ENCODE measurements at regions not wholly inside any gene's neighbourhood (a gene's known extent, or its start where the extent isn't known, plus 50 kb on each side); places are given as distances from the start of the nearest gene placed in this dataset.
"Not testable (repeated sequence)": the region's sequence is repeated elsewhere in the genome, so short reads cannot be mapped to it uniquely, and the experiment has no call there.

DNA sequence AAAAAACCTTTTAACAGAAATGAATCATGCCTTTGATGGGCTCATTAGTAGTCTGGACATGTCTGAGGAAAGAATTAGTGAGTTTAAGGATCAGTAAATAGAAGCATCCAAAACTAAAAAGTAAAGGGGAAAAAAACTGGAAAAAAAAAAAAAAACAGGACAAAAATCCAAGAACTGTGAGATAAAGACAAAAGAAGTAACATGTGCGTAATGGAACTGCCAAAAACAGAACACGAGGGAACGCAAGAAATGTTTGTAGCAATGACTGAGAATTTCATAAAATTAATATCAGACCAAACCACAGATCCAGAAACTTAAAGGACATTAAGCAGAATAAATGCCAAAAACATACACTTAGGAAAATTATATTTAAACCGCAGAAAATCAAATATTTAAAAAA is 77.4 kb downstream of the MS4A13 start:
- FAIRE-seq = no peak
- no peak for DNase-seq (ENCODE audit: insufficient read length)
- no peak for TF ChIP-seq POLR2AphosphoS5 (IDR thresholded peaks at IDR 0.05; ENCODE audit: low read depth, low read length)
- no peak for TF ChIP-seq TAF1 (IDR thresholded peaks at IDR 0.05; ENCODE audit: borderline replicate concordance, low read depth, low read length)
- TF ChIP-seq POLR2A (IDR thresholded peaks at IDR 0.05; ENCODE audit: low read depth, low read length) = no peak

DNA sequence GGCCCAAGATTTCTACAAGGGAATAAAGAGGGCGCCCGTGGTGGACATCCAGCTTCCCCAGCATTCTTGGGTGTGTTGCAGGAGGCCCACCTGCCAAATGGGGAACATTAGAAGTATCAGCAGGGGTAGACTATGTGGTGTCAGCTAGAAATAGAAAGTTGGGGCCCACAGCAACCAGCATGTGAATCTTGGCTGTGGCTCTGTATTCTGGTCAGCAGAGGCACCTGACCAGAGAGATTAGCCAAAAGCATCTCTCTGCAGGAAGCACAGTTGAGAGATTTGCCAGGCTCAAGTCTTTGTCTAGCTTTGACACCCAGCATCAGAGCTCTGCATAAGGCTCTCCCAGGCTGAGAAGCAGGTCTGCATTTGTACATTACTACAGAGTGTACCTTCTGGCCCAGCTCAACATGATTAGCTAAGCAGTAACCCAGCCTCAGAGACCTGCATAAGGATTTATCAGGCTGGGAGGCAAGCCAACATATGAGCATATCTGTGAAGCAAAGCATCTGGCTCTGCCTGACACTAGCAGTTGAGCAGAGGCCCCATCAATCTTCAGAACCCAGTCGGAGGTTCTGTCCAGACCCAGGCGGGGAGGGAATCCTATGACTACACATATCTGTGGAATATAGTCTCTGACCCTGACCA is 79.9 kb downstream of the MS4A13 start:
- FAIRE-seq = peak; percentile 82
- TF ChIP-seq TAF1 (IDR thresholded peaks at IDR 0.05; ENCODE audit: borderline replicate concordance, low read depth, low read length) = no peak
- TF ChIP-seq POLR2AphosphoS5 (IDR thresholded peaks at IDR 0.05; ENCODE audit: low read depth, low read length) = no peak
- no peak for TF ChIP-seq POLR2A (IDR thresholded peaks at IDR 0.05; ENCODE audit: low read depth, low read length)
- no peak for DNase-seq (ENCODE audit: insufficient read length)

DNA sequence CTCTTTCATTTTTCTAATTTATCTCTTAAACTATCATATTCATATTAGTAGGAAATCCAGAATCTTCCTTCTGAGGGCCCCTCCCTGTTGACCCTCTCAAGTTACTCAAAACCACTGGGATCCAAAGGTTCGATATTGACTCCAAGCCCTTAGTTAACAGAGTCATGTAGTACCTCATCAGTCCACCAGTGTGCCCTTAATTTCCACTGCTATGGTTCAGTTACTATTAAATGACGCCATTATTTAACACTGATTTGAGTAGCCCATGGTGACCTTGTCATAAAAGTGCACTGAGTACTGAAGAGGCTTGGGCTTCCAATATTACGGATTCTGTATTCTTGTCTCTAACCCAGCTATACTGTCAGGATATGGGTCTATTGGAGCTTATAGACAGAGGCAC is 91.9 kb upstream of the MS4A8 start:
- FAIRE-seq = no peak
- TF ChIP-seq TAF1 (IDR thresholded peaks at IDR 0.05; ENCODE audit: borderline replicate concordance, low read depth, low read length) (no peak), POLR2A (IDR thresholded peaks at IDR 0.05; ENCODE audit: low read depth, low read length) (no peak), POLR2AphosphoS5 (IDR thresholded peaks at IDR 0.05; ENCODE audit: low read depth, low read length) (no peak)
- DNase-seq (ENCODE audit: insufficient read length) = no peak

DNA sequence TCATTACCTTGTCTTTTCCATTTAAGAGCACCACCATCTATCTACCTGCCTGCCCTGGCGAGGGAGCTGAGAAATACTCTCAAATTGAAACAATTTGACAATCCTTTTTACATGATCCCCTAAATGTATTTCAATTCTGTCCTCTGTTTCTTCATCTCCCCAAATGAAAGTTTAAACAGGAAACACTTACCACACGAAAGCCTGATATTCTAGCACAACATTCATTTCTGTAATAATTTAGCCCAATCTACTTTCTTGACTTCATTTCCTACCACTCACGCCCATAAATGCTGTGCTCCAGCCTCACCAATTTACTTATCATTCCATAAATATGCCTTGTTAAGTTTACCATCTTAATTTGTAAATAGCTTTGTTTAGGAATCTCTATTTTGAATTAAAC is 89.8 kb upstream of the MS4A8 start:
- peak; percentile 73 for FAIRE-seq
- TF ChIP-seq TAF1 (IDR thresholded peaks at IDR 0.05; ENCODE audit: borderline replicate concordance, low read depth, low read length) (no peak), POLR2AphosphoS5 (IDR thresholded peaks at IDR 0.05; ENCODE audit: low read depth, low read length) (no peak), POLR2A (IDR thresholded peaks at IDR 0.05; ENCODE audit: low read depth, low read length) (no peak)
- DNase-seq (ENCODE audit: insufficient read length) = no peak

DNA sequence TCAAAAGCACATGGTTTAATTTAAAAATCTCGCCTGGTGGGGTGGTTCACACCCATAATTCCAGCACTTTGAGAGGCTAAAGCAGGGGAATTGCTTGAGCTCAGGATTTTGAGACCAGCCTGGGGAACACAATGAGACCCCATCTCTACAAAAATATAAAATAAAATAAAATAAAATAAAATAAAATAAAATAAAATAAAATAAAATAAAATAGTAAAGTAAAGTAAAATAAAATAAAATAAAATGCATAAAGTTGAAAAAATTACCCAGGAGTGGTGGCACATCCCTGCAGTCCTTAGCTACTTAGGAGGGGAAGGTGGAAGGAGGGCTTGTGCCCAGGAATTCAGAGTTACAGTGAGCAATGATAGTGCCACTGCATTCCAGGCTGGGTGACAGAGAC is 88.7 kb upstream of the MS4A8 start:
- no peak for TF ChIP-seq POLR2AphosphoS5 (IDR thresholded peaks at IDR 0.05; ENCODE audit: low read depth, low read length)
- no peak for TF ChIP-seq TAF1 (IDR thresholded peaks at IDR 0.05; ENCODE audit: borderline replicate concordance, low read depth, low read length)
- no peak for TF ChIP-seq POLR2A (IDR thresholded peaks at IDR 0.05; ENCODE audit: low read depth, low read length)
- no peak for DNase-seq (ENCODE audit: insufficient read length)
- FAIRE-seq = no peak

DNA sequence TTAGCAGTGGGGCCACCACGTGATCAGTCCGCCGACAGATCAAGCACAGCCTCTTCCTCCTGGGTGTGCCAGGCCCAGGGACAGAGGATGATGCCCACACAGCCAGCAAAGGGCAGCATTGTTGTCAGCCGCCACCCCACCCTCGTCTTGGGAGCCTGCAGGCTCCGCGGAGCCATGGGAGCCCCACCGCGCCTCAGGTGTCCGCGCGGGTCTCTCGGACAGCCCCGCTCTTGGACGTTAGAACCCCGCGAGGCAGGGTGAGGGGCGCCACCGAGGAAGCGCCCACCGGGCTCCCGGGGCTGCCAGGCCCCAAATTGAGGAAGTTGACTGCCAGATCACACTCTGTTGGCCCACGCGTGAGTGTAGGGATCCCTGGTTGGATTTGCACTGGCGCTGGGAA is 83.9 kb upstream of the MS4A8 start:
- FAIRE-seq (no peak), DNase-seq (ENCODE audit: insufficient read length) (no peak)
- TF ChIP-seq POLR2A (IDR thresholded peaks at IDR 0.05; ENCODE audit: low read depth, low read length) (no peak), TAF1 (IDR thresholded peaks at IDR 0.05; ENCODE audit: borderline replicate concordance, low read depth, low read length) (no peak), POLR2AphosphoS5 (IDR thresholded peaks at IDR 0.05; ENCODE audit: low read depth, low read length) (no peak)

DNA sequence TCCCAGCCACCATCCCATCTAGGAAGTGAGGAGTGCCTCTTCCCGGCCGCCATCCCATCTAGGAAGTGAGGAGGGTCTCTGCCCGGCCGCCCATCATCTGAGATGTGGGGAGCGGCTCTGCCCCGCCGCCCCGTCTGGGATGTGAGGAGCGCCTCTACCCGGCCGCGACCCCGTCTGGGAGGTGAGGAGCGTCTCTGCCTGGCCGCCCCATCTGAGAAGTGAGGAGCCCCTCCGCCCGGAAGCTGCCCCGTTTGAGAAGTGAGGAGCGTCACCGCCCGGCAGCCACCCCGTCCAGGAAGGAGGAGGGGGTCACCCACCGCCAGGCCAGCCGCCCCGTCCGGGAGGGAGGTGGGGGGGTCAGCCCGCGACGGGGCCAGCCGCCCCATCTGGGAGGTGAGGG is 77.5 kb upstream of the MS4A8 start:
- FAIRE-seq; DNase-seq (ENCODE audit: insufficient read length): not testable (repeated sequence)

DNA sequence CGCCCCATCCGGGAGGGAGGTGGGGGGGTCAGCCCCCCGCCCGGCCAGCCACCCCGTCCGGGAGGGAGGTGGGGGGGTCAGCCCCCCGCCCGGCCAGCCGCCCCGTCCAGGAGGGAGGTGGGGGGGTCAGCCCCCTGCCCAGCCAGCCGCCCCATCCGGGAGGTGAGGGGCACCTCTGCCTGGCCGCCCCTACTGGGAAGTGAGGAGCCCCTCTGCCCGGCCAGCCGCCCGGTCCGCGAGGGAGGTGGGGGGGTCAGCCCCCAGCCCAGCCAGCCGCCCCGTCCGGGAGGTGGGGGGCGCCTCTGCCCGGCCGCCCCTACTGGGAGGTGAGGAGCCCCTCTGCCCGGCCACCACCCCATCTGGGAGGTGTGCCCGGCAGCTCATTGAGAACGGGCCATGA is 76.6 kb upstream of the MS4A8 start:
- DNase-seq (ENCODE audit: insufficient read length); FAIRE-seq: not testable (repeated sequence)

DNA sequence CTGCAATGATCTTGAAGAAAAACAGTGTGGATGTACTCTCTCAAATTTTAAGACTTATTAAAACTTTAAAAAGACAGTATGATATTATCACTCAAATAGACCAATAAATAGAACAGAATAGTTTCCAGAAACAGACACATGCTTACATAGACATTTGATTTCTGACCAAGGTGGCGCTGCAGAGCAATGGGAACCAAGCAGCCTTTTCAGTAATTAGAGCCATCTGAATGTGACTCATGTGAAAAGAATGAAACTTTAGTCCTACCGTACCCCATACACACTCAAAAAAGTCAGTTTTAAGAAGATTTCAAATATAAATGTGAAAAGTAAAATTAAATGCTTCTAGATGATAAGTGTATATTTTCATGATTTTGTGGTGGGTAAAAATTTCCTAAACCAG is 74.2 kb upstream of the MS4A8 start:
- FAIRE-seq (no peak), DNase-seq (ENCODE audit: insufficient read length) (no peak)
- TF ChIP-seq POLR2A (IDR thresholded peaks at IDR 0.05; ENCODE audit: low read depth, low read length) (no peak), TAF1 (IDR thresholded peaks at IDR 0.05; ENCODE audit: borderline replicate concordance, low read depth, low read length) (no peak), POLR2AphosphoS5 (IDR thresholded peaks at IDR 0.05; ENCODE audit: low read depth, low read length) (no peak)

DNA sequence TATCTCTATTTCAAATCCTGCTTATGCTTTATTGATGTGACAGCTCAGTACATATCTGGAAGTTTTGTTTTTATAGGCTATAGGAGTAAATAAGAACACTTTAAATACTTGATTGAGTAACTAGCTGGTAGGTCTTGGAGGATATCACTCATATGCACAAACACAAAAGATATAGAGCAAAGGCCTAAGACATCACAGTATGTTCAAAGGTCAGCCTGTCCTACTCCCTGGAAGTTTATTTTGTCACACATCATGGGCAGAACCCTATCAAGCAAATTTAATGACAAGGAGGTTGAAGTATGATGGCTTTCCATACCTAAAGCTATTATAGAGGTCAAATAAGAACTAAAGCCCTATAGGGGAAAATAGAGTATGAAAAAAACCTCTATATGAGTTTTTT is 70.0 kb upstream of the MS4A8 start:
- no peak for DNase-seq (ENCODE audit: insufficient read length)
- TF ChIP-seq POLR2A (IDR thresholded peaks at IDR 0.05; ENCODE audit: low read depth, low read length) (no peak), POLR2AphosphoS5 (IDR thresholded peaks at IDR 0.05; ENCODE audit: low read depth, low read length) (no peak), TAF1 (IDR thresholded peaks at IDR 0.05; ENCODE audit: borderline replicate concordance, low read depth, low read length) (no peak)
- no peak for FAIRE-seq

DNA sequence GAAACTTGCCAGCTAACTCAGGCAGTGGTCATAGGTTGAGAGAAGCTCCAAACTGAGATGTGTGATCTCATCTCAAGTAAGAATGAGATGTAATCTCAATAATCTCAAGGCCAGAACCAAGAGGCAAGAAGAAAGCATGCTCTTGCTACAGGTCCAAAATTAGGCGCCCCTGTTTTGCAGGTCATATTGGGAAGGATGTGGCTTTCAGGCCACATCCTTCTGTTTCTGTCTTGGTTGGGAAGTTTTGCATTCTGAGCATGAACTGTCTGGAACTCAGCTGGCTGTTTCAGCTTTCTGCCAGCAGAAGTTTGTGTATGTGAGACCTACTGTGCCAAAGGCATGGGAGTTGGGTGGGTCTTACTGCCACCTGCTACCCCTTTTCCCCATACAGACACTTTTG is 67.5 kb upstream of the MS4A8 start:
- FAIRE-seq (peak; percentile 87), DNase-seq (ENCODE audit: insufficient read length) (no peak)
- no peak for TF ChIP-seq POLR2A (IDR thresholded peaks at IDR 0.05; ENCODE audit: low read depth, low read length)
- no peak for TF ChIP-seq TAF1 (IDR thresholded peaks at IDR 0.05; ENCODE audit: borderline replicate concordance, low read depth, low read length)
- TF ChIP-seq POLR2AphosphoS5 (IDR thresholded peaks at IDR 0.05; ENCODE audit: low read depth, low read length) = no peak

DNA sequence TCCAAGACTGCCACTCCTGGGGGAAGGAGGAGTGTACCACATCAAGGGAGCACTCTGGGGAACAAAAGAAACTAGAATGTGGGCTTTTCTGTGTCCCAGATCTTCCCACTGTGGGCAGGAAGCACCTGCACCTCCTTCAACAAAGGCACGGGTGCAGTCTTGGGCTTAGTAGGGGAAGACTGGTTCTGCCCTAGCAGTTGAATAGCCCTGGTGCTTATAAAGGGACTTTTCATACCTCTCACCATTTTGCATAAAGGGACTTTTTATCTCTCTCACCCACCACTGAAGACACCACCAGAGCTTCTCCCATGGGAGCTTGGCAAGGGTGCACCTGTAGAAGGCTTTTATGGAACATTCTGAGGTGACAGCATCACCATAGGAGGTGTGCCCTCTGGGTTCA is 65.8 kb upstream of the MS4A8 start:
- DNase-seq (ENCODE audit: insufficient read length) (no peak), FAIRE-seq (no peak)

DNA sequence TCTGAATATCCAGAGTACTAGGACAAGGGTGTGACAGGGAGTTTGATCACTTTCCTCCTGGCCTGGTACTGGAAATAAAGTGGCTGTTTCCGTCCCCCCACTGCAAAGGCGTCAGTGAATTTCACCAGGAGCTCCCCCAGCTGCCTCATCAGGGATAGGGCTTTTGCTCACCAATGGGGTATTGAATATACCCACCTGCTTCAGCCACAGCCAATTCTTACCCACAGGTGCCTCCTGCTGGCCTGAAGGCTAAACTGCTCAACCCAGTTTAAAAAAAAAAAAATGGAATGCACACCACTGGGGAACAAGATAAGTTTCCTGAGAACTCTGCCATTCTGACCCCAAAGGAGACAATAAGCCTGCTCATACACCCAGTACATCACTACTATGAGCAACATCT is 65.3 kb upstream of the MS4A8 start:
- DNase-seq (ENCODE audit: insufficient read length) = no peak
- peak; percentile 95 for FAIRE-seq
- TF ChIP-seq POLR2A (IDR thresholded peaks at IDR 0.05; ENCODE audit: low read depth, low read length) (no peak), POLR2AphosphoS5 (IDR thresholded peaks at IDR 0.05; ENCODE audit: low read depth, low read length) (no peak), TAF1 (IDR thresholded peaks at IDR 0.05; ENCODE audit: borderline replicate concordance, low read depth, low read length) (no peak)

More for the DNA sequence above, 65.8 kb upstream of the MS4A8 start:
- no peak for TF ChIP-seq TAF1 (IDR thresholded peaks at IDR 0.05; ENCODE audit: borderline replicate concordance, low read depth, low read length)
- TF ChIP-seq POLR2AphosphoS5 (IDR thresholded peaks at IDR 0.05; ENCODE audit: low read depth, low read length) = no peak
- TF ChIP-seq POLR2A (IDR thresholded peaks at IDR 0.05; ENCODE audit: low read depth, low read length) = no peak
